Osteoblast (primary cell): ENCODE measurements at regions not wholly inside any gene's neighbourhood (a gene's known extent, or its start where the extent isn't known, plus 50 kb on each side); places are given as distances from the start of the nearest gene placed in this dataset.
A peak's percentile ranks its signal among the peaks of the same experiment; 100 is the strongest.

Experiments
- DNase-seq: peaks from one replicate; pipeline ENCODE4 v3.0.0; 2011; ENCODE audit warnings: low spot score, mixed read lengths; ENCODE audit not compliant: insufficient read length; ENCODE audit errors: missing footprints
- H2AFZ ChIP-seq: 2 replicates; pipeline ENCODE4 v1.6.0; 2011; ENCODE audit warnings: mild to moderate bottlenecking, low read length
- H3K27ac ChIP-seq: 2 replicates; pipeline ENCODE4 v1.5.1; 2011; ENCODE audit warnings: mild to moderate bottlenecking, low read depth, low read length, moderate library complexity
- H3K27me3 ChIP-seq: 2 replicates; pipeline ENCODE4 v1.6.0; 2012; ENCODE audit warnings: mild to moderate bottlenecking, control low read depth, inconsistent platforms, low read length, moderate library complexity; ENCODE audit not compliant: insufficient read depth
- H3K36me3 ChIP-seq: 2 replicates; pipeline ENCODE4 v1.5.1; 2011; ENCODE audit warnings: mild to moderate bottlenecking, low read length, control low read depth, moderate library complexity; ENCODE audit not compliant: insufficient read depth
- H3K4me1 ChIP-seq: 2 replicates; pipeline ENCODE4 v1.5.1; 2011; ENCODE audit warnings: mild to moderate bottlenecking, low read length, control low read depth, moderate library complexity; ENCODE audit not compliant: insufficient read depth
- H3K4me2 ChIP-seq: 2 replicates; pipeline ENCODE4 v1.6.0; 2011; ENCODE audit warnings: mild to moderate bottlenecking, low read length; ENCODE audit not compliant: insufficient read depth
- H3K4me3 ChIP-seq: fragments of 200-600 bp; sonication (generic); 3 replicates; pipeline ENCODE4 v1.5.1; 2012; ENCODE audit warnings: mild to moderate bottlenecking, low read length, inconsistent platforms; ENCODE audit not compliant: insufficient read depth
- H3K79me2 ChIP-seq: 2 replicates; pipeline ENCODE4 v1.6.0; 2012; ENCODE audit warnings: mild to moderate bottlenecking, low read length, control low read depth, inconsistent platforms; ENCODE audit not compliant: insufficient read depth
- H3K9me3 ChIP-seq: 2 replicates; pipeline ENCODE4 v1.5.1; 2011; ENCODE audit warnings: low read depth, low read length, control low read depth
- H4K20me1 ChIP-seq: 2 replicates; pipeline ENCODE4 v1.6.0; 2012; ENCODE audit warnings: mild to moderate bottlenecking, low read length, control low read depth; ENCODE audit not compliant: insufficient read depth
- TF ChIP-seq, protein P1 (sequence below): IDR thresholded peaks from 2 replicates; pipeline ENCODE4 v1.5.1; 2011; ENCODE audit warnings: mild to moderate bottlenecking, low read depth, low read length, moderate library complexity; ENCODE audit errors: extremely low read depth

DNA sequence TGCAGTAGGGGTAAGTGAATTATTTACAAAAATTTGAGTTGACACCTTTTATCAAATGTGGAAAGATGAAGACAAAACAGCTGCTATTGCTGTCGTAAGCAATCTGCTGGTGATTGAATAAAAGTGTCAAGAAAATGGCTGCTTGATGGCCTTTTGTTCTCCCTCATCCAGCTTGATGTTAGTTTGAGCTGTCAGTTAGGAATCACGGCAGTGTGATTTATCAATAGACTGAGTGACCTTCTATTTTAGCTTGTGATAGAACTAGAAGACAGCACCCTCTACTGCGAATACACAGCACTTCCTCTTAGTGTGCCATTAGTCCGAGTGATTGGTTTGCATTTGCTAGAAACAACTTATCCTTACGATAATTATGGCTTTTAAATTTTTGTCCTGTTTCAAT lies 76.3 kb downstream of the MZT1 start:
- H3K4me2 ChIP-seq: no peak overlapping the region
- peak; percentile 9 for DNase-seq
- no peaks in the 10 kb centered on the region for H3K4me1 ChIP-seq
- no peak overlapping the region for H3K4me3 ChIP-seq
- H3K9me3 ChIP-seq: no peaks in the 10 kb centered on the region
- TF ChIP-seq, protein P1, sequence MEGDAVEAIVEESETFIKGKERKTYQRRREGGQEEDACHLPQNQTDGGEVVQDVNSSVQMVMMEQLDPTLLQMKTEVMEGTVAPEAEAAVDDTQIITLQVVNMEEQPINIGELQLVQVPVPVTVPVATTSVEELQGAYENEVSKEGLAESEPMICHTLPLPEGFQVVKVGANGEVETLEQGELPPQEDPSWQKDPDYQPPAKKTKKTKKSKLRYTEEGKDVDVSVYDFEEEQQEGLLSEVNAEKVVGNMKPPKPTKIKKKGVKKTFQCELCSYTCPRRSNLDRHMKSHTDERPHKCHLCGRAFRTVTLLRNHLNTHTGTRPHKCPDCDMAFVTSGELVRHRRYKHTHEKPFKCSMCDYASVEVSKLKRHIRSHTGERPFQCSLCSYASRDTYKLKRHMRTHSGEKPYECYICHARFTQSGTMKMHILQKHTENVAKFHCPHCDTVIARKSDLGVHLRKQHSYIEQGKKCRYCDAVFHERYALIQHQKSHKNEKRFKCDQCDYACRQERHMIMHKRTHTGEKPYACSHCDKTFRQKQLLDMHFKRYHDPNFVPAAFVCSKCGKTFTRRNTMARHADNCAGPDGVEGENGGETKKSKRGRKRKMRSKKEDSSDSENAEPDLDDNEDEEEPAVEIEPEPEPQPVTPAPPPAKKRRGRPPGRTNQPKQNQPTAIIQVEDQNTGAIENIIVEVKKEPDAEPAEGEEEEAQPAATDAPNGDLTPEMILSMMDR: no peak
- no peaks in the 10 kb centered on the region for H3K27me3 ChIP-seq
- no peak overlapping the region for H2AFZ ChIP-seq
- no peaks in the 10 kb centered on the region for H4K20me1 ChIP-seq
- no peak overlapping the region for H3K27ac ChIP-seq
- no peaks in the 10 kb centered on the region for H3K79me2 ChIP-seq
- H3K36me3 ChIP-seq: no peaks in the 10 kb centered on the region

DNA sequence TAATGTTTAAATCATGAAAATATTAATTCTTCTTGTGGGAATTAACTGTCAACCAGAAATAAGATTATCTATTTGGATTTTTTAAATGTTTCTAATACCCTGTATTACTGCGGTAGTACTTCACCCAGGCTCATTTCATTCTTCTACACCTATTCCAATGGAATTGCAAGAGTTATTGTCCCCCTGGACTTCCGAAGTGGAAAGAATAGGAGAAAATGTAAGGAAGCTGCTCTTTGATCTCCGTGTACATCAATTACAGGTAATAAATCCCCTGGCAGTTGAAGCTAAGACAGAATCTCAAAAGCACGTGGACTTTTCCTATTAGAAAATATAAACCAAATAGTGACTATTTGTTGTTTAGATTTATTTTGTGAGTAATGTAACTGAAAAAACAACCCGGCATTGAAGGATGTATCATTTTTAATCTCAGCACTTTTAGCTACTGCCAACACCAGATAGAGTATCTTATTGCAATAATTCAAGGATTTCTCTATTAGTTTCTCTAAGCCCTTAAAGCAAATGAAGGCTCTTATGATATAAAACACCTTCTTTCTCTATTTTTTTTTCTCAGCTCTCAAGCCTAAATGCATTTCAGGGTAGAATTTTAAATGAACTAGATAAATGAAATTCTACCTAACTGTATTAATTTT lies 77.3 kb downstream of the MZT1 start:
- H3K27me3 ChIP-seq: no peaks in the 10 kb centered on the region
- H3K79me2 ChIP-seq: no peaks in the 10 kb centered on the region
- H4K20me1 ChIP-seq: no peaks in the 10 kb centered on the region
- TF ChIP-seq, protein P1: no peak
- H3K36me3 ChIP-seq: no peaks in the 10 kb centered on the region
- no peak overlapping the region for H3K4me2 ChIP-seq
- H3K9me3 ChIP-seq: no peaks in the 10 kb centered on the region
- H2AFZ ChIP-seq: no peak overlapping the region
- no peak overlapping the region for H3K4me3 ChIP-seq
- no peaks in the 10 kb centered on the region for H3K4me1 ChIP-seq
- H3K27ac ChIP-seq: no peak overlapping the region
- no peak for DNase-seq

DNA sequence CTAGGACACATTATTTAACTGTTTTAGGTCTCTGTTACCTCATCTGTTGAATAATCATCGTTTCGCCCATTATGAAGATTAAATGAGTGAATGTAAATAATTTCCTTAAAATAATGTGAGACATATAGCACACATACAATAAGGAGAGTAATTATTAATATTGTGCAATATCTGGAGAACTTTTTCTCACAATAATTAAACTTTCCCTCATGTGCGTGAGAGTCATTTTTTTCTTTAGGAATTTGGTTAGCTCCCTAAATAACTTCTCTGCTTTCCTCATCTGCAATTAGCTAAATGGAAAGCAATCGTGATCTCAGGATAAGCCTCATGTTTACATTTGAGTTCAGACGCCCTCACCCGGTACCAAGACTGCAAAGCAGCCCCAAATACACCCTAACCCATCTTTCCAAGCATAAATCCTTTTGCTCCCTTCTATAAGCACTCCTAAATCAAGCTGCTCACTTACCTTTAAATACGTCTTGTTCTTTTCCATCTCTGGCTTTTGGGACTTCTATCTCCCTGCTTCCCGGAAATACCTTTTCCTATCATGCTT lies 78.8 kb downstream of the MZT1 start:
- Histone ChIP-seq H3K9me3 (no peaks in the 10 kb centered on the region), H3K79me2 (no peaks in the 10 kb centered on the region), H3K4me3 (no peak overlapping the region), H2AFZ (no peak overlapping the region), H3K36me3 (no peaks in the 10 kb centered on the region), H3K4me1 (no peaks in the 10 kb centered on the region), H3K4me2 (no peak overlapping the region), H3K27me3 (no peaks in the 10 kb centered on the region), H4K20me1 (no peaks in the 10 kb centered on the region), H3K27ac (no peak overlapping the region)
- TF ChIP-seq, protein P1: no peak
- no peak for DNase-seq

DNA sequence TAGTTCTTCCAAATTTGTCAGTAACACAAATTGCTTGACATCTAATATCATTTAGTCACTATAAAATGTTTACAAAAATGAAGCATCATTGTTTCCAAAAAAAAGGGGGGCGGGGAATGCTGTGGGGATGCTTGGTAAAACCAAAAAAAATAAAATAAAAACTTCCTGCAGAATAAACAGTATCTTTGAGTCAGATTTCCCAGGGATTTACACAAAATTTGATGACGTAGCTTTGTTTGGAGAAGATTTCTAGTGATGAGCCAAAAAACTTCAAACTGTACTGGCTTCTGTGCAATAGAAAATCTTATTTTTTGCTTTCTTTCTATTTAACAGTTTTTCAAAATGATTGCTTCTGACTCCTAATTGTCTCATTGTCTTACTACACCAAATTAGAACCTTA lies 80.0 kb downstream of the MZT1 start:
- Histone ChIP-seq H4K20me1 (no peaks in the 10 kb centered on the region), H3K36me3 (no peaks in the 10 kb centered on the region), H3K4me3 (no peak overlapping the region), H3K27me3 (no peaks in the 10 kb centered on the region), H3K27ac (no peak overlapping the region), H3K4me2 (no peak overlapping the region), H3K79me2 (no peaks in the 10 kb centered on the region), H3K4me1 (no peaks in the 10 kb centered on the region), H2AFZ (no peak overlapping the region), H3K9me3 (no peaks in the 10 kb centered on the region)
- TF ChIP-seq, protein P1: no peak
- no peak for DNase-seq
